Keratinocyte (primary cell): ENCODE measurements at regions not wholly inside any gene's neighbourhood (a gene's known extent, or its start where the extent isn't known, plus 50 kb on each side); places are given as distances from the start of the nearest gene placed in this dataset.

ENCODE experiments used
- DNase-seq: peaks from one replicate; pipeline ENCODE4 v3.0.0-alpha.2; 2011; ENCODE audit warnings: low read depth, missing footprints, low spot score
- FAIRE-seq: peaks from 2 replicates; lab custom pipeline; 2011; peaks lifted over from hg19 to GRCh38; lab: Jason Lieb, UNC
- H2AFZ ChIP-seq: 2 replicates; pipeline ENCODE4 v1.6.0; 2012; ENCODE audit warnings: low read length, control low read depth, inconsistent platforms; ENCODE audit not compliant: control insufficient read depth
- H3K27ac ChIP-seq: 2 replicates; pipeline ENCODE4 v1.5.1; 2011; ENCODE audit warnings: low read length; ENCODE audit not compliant: control insufficient read depth, insufficient read depth
- H3K27me3 ChIP-seq: 3 replicates; pipeline ENCODE4 v1.6.0; 2011; ENCODE audit warnings: low read length; ENCODE audit not compliant: control insufficient read depth, insufficient read depth; ENCODE audit errors: extremely low read depth
- H3K36me3 ChIP-seq, 2 experiments: 2 replicates in 1 of 2; 3 replicates in 1 of 2; pipeline ENCODE4 v1.5.1; 2011; ENCODE audit warnings: low read length in 2 of 2, mild to moderate bottlenecking in 1 of 2; ENCODE audit not compliant: control insufficient read depth in 2 of 2, insufficient read depth in 2 of 2; ENCODE audit errors: extremely low read depth in 1 of 2
- H3K4me1 ChIP-seq: 3 replicates; pipeline ENCODE4 v1.5.1; 2011; ENCODE audit warnings: low read length; ENCODE audit not compliant: control insufficient read depth, insufficient read depth; ENCODE audit errors: extremely low read depth
- H3K4me2 ChIP-seq: 3 replicates; pipeline ENCODE4 v1.6.0; 2011; ENCODE audit warnings: low read depth, low read length; ENCODE audit not compliant: control insufficient read depth, insufficient read depth; ENCODE audit errors: extremely low read depth
- H3K4me3 ChIP-seq, 3 experiments: fragments of 200-600 bp in 1 of 3; sonication (generic) in 1 of 3; 2 replicates in 2 of 3; 3 replicates in 1 of 3; pipeline ENCODE4 v1.5.1; 2011 to 2016; ENCODE audit warnings: low read length in 3 of 3, mild to moderate bottlenecking in 3 of 3, control low read depth in 2 of 3, inconsistent platforms in 1 of 3, low read depth in 1 of 3, mixed read lengths in 1 of 3, mixed run types in 1 of 3, moderate library complexity in 1 of 3; ENCODE audit not compliant: control insufficient read depth in 2 of 3, insufficient read depth in 2 of 3; ENCODE audit errors: extremely low read depth in 1 of 3
- H3K79me2 ChIP-seq: 2 replicates; pipeline ENCODE4 v1.6.0; 2012; ENCODE audit warnings: low read length; ENCODE audit not compliant: control insufficient read depth, insufficient read depth
- H3K9ac ChIP-seq: 3 replicates; pipeline ENCODE4 v1.6.0; 2011; ENCODE audit warnings: low read length; ENCODE audit not compliant: control insufficient read depth, insufficient read depth; ENCODE audit errors: extremely low read depth
- H3K9me1 ChIP-seq: 3 replicates; pipeline ENCODE4 v1.6.0; 2011; ENCODE audit warnings: low read length; ENCODE audit not compliant: control insufficient read depth, insufficient read depth; ENCODE audit errors: extremely low read depth
- H3K9me3 ChIP-seq: 2 replicates; pipeline ENCODE4 v1.5.1; 2012; ENCODE audit warnings: low read depth, low read length; ENCODE audit not compliant: control insufficient read depth
- H4K20me1 ChIP-seq: 3 replicates; pipeline ENCODE4 v1.6.0; 2011; ENCODE audit warnings: low read length; ENCODE audit not compliant: control insufficient read depth, insufficient read depth; ENCODE audit errors: extremely low read depth
- EZH2 ChIP-seq: IDR thresholded peaks from one replicate; pipeline ENCODE4 v1.6.1; 2012; ENCODE audit warnings: inconsistent platforms, mild to moderate bottlenecking, low read length, moderate library complexity
- dilution Hi-C: fragments of 300-500 bp; cut with MboI; formaldehyde crosslinking; loops from one replicate; pipeline ENCODE4 v1.7.0; 2020; ENCODE audit warnings: low sequenced_read_pairs; ENCODE audit not compliant: extremely low pct_ligation_motif_present
- TF ChIP-seq, protein P1 (sequence below), 3 experiments: IDR thresholded peaks in 1 of 3; conservative IDR thresholded peaks in 1 of 3; optimal IDR thresholded peaks in 1 of 3; 2 replicates in 2 of 3; 3 replicates in 1 of 3; pipeline versions ENCODE3 to v1.5.1; 2011; ENCODE audit warnings: low read length in 3 of 3, mild to moderate bottlenecking in 3 of 3, moderate library complexity in 2 of 3, control low read depth in 1 of 3, inconsistent platforms in 1 of 3; ENCODE audit not compliant: insufficient read depth in 2 of 3; ENCODE audit errors: extremely low read depth in 1 of 3

DNA sequence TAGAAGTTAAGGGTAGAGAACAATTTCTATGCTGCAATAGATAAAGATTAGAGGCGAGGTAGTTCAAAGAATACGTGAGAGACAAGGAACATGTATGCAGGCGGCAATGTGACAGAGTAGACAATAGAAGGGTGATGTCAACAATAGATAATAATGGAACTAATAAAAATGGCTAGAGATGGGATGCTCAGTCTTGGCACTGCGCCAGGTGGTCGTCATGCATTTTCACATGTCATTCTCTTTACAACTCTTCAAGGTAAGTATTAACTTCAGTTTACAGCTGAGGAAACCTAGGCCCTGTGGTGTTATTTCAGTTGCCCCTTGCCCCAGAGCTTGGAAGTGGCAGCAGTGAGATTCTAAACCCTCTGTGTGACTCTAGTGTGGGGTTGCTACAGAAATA is 890.7 kb upstream of the CELF4 start:
- H3K27ac ChIP-seq = no peak overlapping the region
- no peak for FAIRE-seq
- H3K4me2 ChIP-seq = no peak overlapping the region
- no peaks in the 10 kb centered on the region for H3K36me3 ChIP-seq
- no peaks in the 10 kb centered on the region for H4K20me1 ChIP-seq
- no peaks in the 10 kb centered on the region for H3K9me1 ChIP-seq
- no peaks in the 10 kb centered on the region for H3K79me2 ChIP-seq
- TF ChIP-seq, protein P1, sequence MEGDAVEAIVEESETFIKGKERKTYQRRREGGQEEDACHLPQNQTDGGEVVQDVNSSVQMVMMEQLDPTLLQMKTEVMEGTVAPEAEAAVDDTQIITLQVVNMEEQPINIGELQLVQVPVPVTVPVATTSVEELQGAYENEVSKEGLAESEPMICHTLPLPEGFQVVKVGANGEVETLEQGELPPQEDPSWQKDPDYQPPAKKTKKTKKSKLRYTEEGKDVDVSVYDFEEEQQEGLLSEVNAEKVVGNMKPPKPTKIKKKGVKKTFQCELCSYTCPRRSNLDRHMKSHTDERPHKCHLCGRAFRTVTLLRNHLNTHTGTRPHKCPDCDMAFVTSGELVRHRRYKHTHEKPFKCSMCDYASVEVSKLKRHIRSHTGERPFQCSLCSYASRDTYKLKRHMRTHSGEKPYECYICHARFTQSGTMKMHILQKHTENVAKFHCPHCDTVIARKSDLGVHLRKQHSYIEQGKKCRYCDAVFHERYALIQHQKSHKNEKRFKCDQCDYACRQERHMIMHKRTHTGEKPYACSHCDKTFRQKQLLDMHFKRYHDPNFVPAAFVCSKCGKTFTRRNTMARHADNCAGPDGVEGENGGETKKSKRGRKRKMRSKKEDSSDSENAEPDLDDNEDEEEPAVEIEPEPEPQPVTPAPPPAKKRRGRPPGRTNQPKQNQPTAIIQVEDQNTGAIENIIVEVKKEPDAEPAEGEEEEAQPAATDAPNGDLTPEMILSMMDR (optimal IDR thresholded peaks at IDR 0.05 in 1 of 3, IDR thresholded peaks at IDR 0.05 in 1 of 3, conservative IDR thresholded peaks at IDR 0.05 in 1 of 3; ENCODE audit: extremely low read depth in 1 of 3, insufficient read depth in 2 of 3, low read length in 3 of 3) = no peak
- TF ChIP-seq EZH2 = no peak
- dilution Hi-C loops = no loop called here
- H3K4me3 ChIP-seq = no peak overlapping the region
- H3K27me3 ChIP-seq = no peaks in the 10 kb centered on the region
- no peaks in the 10 kb centered on the region for H3K4me1 ChIP-seq
- no peak overlapping the region for H3K9ac ChIP-seq
- DNase-seq = no peak
- H3K9me3 ChIP-seq = no peaks in the 10 kb centered on the region
- H2AFZ ChIP-seq = no peak overlapping the region

DNA sequence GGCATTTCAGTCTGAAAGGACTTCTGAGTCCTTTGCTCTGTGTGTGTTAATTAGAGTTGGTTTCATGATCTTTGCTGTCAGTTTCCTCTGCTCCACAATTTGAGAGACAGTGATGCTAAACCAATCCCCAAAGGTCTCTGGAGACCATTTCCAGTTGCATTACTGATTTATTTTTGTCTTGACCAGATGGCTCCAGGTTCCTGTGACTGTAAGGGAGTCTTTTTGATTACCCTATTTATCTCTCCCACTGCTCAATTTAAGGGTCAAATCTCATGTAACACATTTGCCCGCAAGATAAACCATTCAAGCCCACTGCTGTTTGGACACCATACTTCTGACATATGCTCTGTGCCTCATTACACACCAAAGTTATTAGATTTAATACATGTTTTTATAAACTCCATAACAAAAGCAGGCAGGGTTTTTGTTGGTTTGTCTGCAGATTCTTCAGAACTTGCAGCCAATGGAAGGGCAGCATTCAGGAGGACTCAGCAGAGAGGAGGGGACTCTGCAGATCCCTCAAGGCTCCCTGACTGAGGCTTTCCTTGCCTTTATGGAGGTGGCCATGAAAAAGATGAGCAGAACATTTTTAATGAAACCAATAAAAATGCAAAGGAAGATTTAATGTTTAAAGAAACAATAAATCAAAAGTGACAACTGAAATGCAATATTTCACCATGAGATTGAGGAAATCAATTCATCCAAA is 889.3 kb upstream of the CELF4 start:
- Histone ChIP-seq H3K79me2 (no peaks in the 10 kb centered on the region), H3K9me3 (no peaks in the 10 kb centered on the region), H3K27ac (no peak overlapping the region), H2AFZ (no peak overlapping the region), H3K4me2 (no peak overlapping the region), H4K20me1 (no peaks in the 10 kb centered on the region), H3K27me3 (no peaks in the 10 kb centered on the region), H3K9me1 (no peaks in the 10 kb centered on the region), H3K4me1 (no peaks in the 10 kb centered on the region), H3K9ac (no peak overlapping the region), H3K36me3 (no peaks in the 10 kb centered on the region), H3K4me3 (no peak overlapping the region)
- DNase-seq (no peak), FAIRE-seq (no peak)
- dilution Hi-C loops = no loop called here
- no peak for TF ChIP-seq EZH2
- TF ChIP-seq, protein P1 (optimal IDR thresholded peaks at IDR 0.05 in 1 of 3, IDR thresholded peaks at IDR 0.05 in 1 of 3, conservative IDR thresholded peaks at IDR 0.05 in 1 of 3; ENCODE audit: extremely low read depth in 1 of 3, insufficient read depth in 2 of 3, low read length in 3 of 3) = no peak
